MCF 10A (cell line): ENCODE measurements at regions not wholly inside any gene's neighbourhood (a gene's known extent, or its start where the extent isn't known, plus 50 kb on each side); places are given as distances from the start of the nearest gene placed in this dataset.

Source experiments
- BruUV-seq: library from RNA; stranded (reverse); fragments of 400-500 nt; replicated peaks from 2 replicates; lab custom pipeline; 2021; lab: Mats Ljungman, UMichigan
- CTCF ChIA-PET: fragments of 300-600 bp; sonication (Branson Sonifier 250); formaldehyde crosslinking; extraction: SDS; loops from one replicate; lab custom pipeline; 2021; ENCODE audit warnings: antibody characterized with exemption, inconsistent platforms; lab: Yijun Ruan, JAX
- POLR2A ChIA-PET: fragments of 300-600, 350-650 bp; sonication (Branson Sonifier 250); formaldehyde crosslinking; extraction: SDS; loops from one replicate; lab custom pipeline; 2020; ENCODE audit warnings: antibody characterized with exemption, inconsistent platforms; lab: Yijun Ruan, JAX
- DNase-seq: peaks from one replicate; pipeline ENCODE4 v3.0.0-alpha.2; 2018; ENCODE audit not compliant: unreplicated experiment
- H3K27ac Mint-ChIP-seq: one replicate; pipeline ENCODE4 v1.8.0; 2022; ENCODE audit warnings: mild to moderate bottlenecking, low read depth, mixed read lengths; ENCODE audit not compliant: unreplicated experiment
- H3K27me3 Mint-ChIP-seq: one replicate; pipeline ENCODE4 v1.8.0; 2022; ENCODE audit warnings: mixed read lengths; ENCODE audit not compliant: insufficient read depth, unreplicated experiment
- H3K36me3 Mint-ChIP-seq: one replicate; pipeline ENCODE4 v1.8.0; 2022; ENCODE audit warnings: mild to moderate bottlenecking, moderate library complexity, mixed read lengths; ENCODE audit not compliant: insufficient read depth, unreplicated experiment
- H3K4me1 Mint-ChIP-seq: one replicate; pipeline ENCODE4 v1.8.0; 2022; ENCODE audit warnings: mixed read lengths; ENCODE audit not compliant: insufficient read depth, unreplicated experiment
- H3K4me3 Mint-ChIP-seq: one replicate; pipeline ENCODE4 v1.8.0; 2022; ENCODE audit warnings: mild to moderate bottlenecking, moderate library complexity, mixed read lengths; ENCODE audit not compliant: unreplicated experiment
- H3K9me3 Mint-ChIP-seq: one replicate; pipeline ENCODE4 v1.8.0; 2022; ENCODE audit warnings: mixed read lengths; ENCODE audit not compliant: unreplicated experiment
- CTCF ChIP-seq: fragments of 200-600 bp; IDR thresholded peaks from one replicate; pipeline ENCODE4 v1.8.0; 2022; ENCODE audit warnings: antibody characterized with exemption, mild to moderate bottlenecking; ENCODE audit not compliant: unreplicated experiment
- intact Hi-C: fragments of 100-400 bp; cut with micrococcal nuclease; formaldehyde crosslinking; loops from 2 replicates; pipeline ENCODE4 v1.14.1; 2022

- TF ChIP-seq CTCF, result peak; percentile 22
- ChIA-PET POLR2A (no interaction called here), CTCF (interaction anchor here (0.6 to 1.6 kb wide), 9 partner anchors 11 to 762 kb away, joined by 3 to 6 read pairs (median 3); no protein-coding TSS in a partner anchor)
- Mint-ChIP-seq H3K9me3 (peaks cover 27% of the 10 kb centered on the region), H3K27ac (no peak overlapping the region), H3K36me3 (no peaks in the 10 kb centered on the region), H3K4me3 (no peak overlapping the region), H3K4me1 (no peaks in the 10 kb centered on the region), H3K27me3 (no peaks in the 10 kb centered on the region)
- intact Hi-C loops, result no loop called here
- no TSS peak for BruUV-seq
- no peak for DNase-seq
These were observed 628.7 kb downstream of the TYW1 start for GRCh38 chr7:67625257-67625737.

DNA sequence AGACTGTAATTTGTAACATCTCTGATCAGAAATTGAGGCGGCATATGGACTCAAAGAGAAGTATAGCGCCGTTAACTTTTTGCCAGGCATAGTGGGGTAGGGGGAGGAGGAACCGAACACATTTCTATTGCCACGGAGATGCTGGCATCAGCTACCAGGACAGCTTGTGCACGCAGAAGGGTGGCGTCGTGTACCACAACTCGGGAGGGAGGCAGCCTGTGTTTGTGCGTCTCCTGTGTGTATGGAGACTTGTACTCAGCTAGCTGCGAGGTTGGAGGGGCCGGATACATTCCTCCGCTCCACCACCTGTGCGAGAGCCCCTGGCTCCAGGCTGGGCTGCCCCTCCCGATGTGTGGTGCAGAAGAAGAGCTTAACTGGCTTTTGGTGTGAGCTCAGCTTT, 634.8 kb downstream of the TYW1 start:
- Mint-ChIP-seq H3K27me3 (no peaks in the 10 kb centered on the region), H3K27ac (no peak overlapping the region), H3K4me3 (no peak overlapping the region), H3K4me1 (no peaks in the 10 kb centered on the region), H3K9me3 (peaks cover 15% of the 10 kb centered on the region), H3K36me3 (no peaks in the 10 kb centered on the region)
- BruUV-seq, result no TSS peak
- ChIA-PET POLR2A (no interaction called here), CTCF (no interaction called here)
- DNase-seq, result no peak
- no peak for TF ChIP-seq CTCF
- intact Hi-C loops, result no loop called here

DNA sequence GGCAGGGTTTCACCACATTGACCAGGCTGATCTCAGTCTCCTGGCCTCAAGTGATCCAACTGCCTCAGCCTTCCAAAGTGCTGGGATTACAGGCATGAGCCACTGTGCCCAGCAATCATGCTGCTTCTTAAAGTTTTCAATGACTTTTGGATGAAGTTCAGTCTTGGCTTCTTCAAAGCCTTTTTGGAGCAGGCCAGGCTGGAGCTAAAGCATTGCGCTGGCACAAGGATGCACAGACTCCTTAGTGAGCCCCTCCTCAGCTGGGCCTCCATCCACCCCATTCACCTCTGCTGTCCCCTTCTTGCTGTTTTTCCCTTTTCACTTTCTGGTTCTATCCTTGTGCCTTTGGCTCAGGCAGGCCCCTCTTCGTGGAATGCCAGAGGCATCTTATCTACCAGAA, 638.6 kb downstream of the TYW1 start:
- BruUV-seq, result no TSS peak
- ChIA-PET POLR2A (no interaction called here), CTCF (no interaction called here)
- peaks cover 7% of the 10 kb centered on the region for H3K36me3 Mint-ChIP-seq
- no peaks in the 10 kb centered on the region for H3K4me1 Mint-ChIP-seq
- H3K27me3 Mint-ChIP-seq, result no peaks in the 10 kb centered on the region
- H3K4me3 Mint-ChIP-seq, result no peak overlapping the region
- no peak overlapping the region for H3K27ac Mint-ChIP-seq
- H3K9me3 Mint-ChIP-seq, result peaks cover 15% of the 10 kb centered on the region
- DNase-seq, result no peak
- no peak for TF ChIP-seq CTCF
- intact Hi-C loops, result no loop called here

DNA sequence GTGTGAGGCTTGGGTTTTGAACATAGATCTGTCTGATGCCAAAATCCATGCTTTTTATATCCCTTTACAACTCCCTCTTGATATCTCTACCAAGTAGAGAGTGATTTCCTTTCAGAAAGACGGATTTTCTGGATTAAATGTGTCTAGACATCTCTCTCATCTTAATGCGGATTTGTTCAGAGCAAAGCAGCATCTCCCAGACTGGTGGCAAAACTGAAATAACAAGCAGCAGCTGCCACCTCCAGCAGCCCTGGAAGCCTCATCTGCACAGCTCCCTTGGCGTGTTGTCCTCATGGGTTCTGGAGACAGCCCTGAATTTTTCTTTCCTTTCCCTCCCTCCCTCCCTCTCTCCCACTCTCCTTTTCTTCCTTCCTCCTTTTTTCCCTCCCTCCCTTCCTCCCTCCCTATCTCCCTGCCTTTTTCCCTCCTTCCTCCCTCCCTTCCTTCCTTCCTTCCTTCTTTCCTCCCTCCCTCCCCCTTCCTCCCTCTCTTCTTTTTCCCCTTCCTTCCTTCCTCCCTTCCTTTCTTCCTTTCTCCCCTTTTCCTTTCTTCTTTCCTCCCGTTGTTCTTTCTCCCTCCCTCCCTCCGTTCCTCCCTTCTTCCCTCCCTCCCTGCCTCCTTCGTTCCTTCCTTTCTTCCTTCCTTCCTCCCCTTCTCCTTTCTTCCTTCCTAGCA, 639.9 kb downstream of the TYW1 start:
- ChIA-PET POLR2A (no interaction called here), CTCF (no interaction called here)
- TF ChIP-seq CTCF, result no peak
- Mint-ChIP-seq H3K36me3 (peaks cover 7% of the 10 kb centered on the region), H3K27me3 (no peaks in the 10 kb centered on the region), H3K4me1 (no peaks in the 10 kb centered on the region), H3K4me3 (no peak overlapping the region), H3K9me3 (peaks cover 8% of the 10 kb centered on the region), H3K27ac (no peak overlapping the region)
- DNase-seq, result no peak
- no TSS peak for BruUV-seq
- intact Hi-C loops, result no loop called here
